VCaP (cell line): ENCODE measurements at regions not wholly inside any gene's neighbourhood (a gene's known extent, or its start where the extent isn't known, plus 50 kb on each side); places are given as distances from the start of the nearest gene placed in this dataset.
A peak's percentile ranks its signal among the peaks of the same experiment; 100 is the strongest.

Experiments used
- H3K27ac ChIP-seq: fragments of 450-650 bp; 2 replicates; pipeline ENCODE4 v1.5.1; 2017
- CTCF ChIP-seq: fragments of 450-650 bp; conservative IDR thresholded peaks from 2 replicates; pipeline ENCODE4 v1.5.1; 2017; ENCODE audit warnings: mild to moderate bottlenecking, moderate library complexity

DNA sequence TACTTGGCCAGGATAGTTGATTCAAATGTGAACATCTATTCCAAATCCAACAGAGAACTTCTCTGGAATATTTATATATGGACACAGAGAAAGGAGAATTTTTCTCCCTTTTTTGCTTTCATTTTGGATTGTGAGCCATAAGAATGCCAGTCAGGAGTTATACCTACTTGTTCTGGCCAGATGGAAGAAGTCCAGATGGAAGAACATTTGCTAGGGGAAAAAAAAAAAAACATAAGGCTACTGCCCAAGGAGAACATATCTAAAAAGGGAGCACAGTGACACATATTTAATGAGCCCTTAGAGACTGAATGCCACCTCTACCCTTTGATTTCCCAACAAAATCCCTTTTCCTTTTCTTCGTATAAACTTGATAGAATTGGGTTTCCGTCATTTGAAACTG is 61.7 kb upstream of the PPP2R2B start:
- no peak overlapping the region for H3K27ac ChIP-seq
- TF ChIP-seq CTCF, result no peak

DNA sequence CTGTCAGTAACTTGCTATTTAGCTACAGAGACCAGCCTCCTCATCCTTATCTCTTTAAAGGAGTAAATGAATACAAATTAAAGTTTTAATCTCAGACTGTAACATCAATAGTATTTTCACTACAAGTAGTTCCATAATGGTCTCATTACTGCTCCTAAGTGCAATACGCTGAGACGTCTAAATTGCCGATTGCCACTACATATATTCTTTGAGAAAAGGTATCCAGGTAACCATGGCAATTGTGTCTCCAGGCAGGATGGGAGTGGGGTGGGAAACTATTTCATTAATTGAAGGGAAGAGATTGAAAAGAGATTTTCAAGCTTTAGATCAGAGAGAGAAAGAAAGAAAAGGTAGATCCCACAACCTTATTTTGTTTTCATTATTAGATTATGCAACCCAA is 65.5 kb upstream of the PPP2R2B start:
- peak overlapping the region; percentile 78 for H3K27ac ChIP-seq
- no peak for TF ChIP-seq CTCF

DNA sequence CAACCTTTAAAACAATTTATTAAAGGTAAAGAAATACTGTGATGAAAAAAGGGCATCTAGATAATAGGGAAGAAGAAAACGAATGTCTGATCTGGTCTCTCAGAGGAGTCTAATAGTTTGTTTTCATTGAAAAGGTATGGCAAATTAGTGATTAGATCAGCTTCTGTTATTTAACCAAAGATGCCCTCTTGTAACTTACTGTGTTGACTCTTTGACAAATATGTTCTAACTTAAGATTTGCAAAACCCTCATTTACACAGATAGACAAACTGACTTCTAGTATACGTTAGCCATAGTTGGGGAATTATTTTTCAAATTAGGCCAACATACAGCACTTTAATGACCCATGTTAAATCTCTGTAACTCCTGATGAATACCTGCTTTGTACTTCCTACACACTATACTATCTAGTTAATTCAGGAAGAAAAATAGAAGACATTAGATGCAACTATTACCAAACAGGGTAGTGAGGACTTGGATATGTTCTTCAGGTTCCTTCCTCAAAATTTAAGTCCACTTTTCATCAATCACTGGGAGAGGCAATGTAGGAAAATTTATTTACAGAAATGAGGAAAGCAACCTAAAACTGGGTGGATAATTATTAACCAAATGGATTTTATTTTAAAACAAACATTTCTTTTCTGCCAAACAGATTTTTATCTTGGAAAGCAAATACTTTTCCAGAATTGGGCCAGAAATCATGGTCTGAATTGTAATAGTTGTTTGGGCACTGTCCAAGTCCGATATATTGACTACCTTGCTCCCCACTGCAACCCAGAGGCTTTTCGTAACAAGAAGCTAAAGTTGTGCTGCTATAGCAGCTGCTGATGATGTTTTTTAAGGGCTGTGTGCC is 66.4 kb upstream of the PPP2R2B start:
- TF ChIP-seq CTCF, result no peak
- H3K27ac ChIP-seq, result peak overlapping the region; percentile 78

DNA sequence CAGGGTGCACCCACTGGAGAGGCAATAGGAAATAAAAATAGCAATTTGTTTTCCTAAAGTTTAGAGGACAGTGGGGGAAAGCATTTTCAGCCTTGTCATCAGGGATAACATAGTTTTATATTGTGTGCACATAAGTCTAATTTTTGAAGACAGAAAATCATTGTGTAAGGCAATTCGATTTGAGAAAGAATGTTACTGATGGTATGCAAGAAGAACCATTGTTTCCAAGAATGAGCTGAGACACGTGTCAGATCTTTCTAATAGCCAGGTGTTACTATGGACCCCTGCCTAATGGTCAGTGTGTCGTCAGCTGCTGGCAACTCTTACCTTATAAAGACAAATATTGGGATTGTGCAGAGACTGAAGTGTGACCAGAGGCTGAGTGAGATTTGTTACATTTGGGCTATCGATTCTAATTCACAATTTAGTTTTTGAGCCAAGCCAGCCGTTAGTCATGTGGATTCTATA is 67.1 kb upstream of the PPP2R2B start:
- peak overlapping the region; percentile 78 for H3K27ac ChIP-seq
- no peak for TF ChIP-seq CTCF

- peak overlapping the region; percentile 78; the same call in 1 of the 2 replicates for H3K27ac ChIP-seq
- TF ChIP-seq CTCF, result peak; percentile 38
Measured at GRCh38 chr5:146947181-146947941, 68.8 kb upstream of the PPP2R2B start.

- no peak overlapping the region for H3K27ac ChIP-seq
- no peak for TF ChIP-seq CTCF
Measured at GRCh38 chr5:146948666-146949065, 70.1 kb upstream of the PPP2R2B start.

DNA sequence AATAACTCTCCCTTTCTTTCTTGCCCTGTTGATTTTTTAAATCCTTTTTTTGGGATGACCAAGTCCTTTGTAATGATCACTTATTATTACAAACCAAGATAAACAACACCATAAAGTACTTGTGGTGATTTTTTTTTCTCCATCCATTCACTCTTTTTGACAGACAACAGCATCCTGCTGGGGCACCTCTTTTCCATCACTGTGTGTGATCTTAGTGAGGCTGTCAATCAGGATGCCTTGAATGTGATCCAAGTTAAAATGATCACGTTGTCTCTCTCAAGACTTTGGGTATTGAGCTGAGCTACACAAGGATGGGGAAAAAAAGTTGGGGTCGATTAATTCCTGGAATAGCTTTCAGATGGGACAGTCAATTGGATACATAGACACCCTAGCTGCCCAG is 73.6 kb upstream of the PPP2R2B start:
- H3K27ac ChIP-seq, result no peak overlapping the region
- no peak for TF ChIP-seq CTCF
